HG02610 (cell line): ENCODE measurements at regions not wholly inside any gene's neighbourhood (a gene's known extent, or its start where the extent isn't known, plus 50 kb on each side); places are given as distances from the start of the nearest gene placed in this dataset.

Source experiments
- ATAC-seq: cut with Tn5 transposase; IDR thresholded peaks from one replicate; pipeline ENCODE4 v1.9.1; 2021; ENCODE audit warnings: mild to moderate bottlenecking, moderate library complexity; ENCODE audit not compliant: unreplicated experiment

GRCh38 chr7:136186281-136186680 is 209.1 kb upstream of the MTPN start:
- ATAC-seq = no peak

GRCh38 chr7:136184719-136185118 is 207.6 kb upstream of the MTPN start:
- ATAC-seq = no peak

GRCh38 chr7:136183981-136184380 is 206.8 kb upstream of the MTPN start:
- no peak for ATAC-seq

GRCh38 chr7:136180984-136181383 is 203.8 kb upstream of the MTPN start:
- no peak for ATAC-seq

GRCh38 chr7:136179851-136180721 is 202.9 kb upstream of the MTPN start:
- no peak for ATAC-seq

- peak; percentile 49 for ATAC-seq
Measured at GRCh38 chr7:136179154-136179553, 202.0 kb upstream of the MTPN start.

- no peak for ATAC-seq
Measured at GRCh38 chr7:136174477-136175125, 197.4 kb upstream of the MTPN start.

- ATAC-seq = no peak
Measured at GRCh38 chr7:136173874-136174273, 196.7 kb upstream of the MTPN start.

- no peak for ATAC-seq
Measured at GRCh38 chr7:136171233-136171632, 194.1 kb upstream of the MTPN start.

- no peak for ATAC-seq
Measured at GRCh38 chr7:136168821-136169220, 191.7 kb upstream of the MTPN start.

- no peak for ATAC-seq
Measured at GRCh38 chr7:136167991-136168390, 190.8 kb upstream of the MTPN start.

- ATAC-seq = no peak
Measured at GRCh38 chr7:136166521-136166920, 189.4 kb upstream of the MTPN start.

- ATAC-seq = no peak
Measured at GRCh38 chr7:136163340-136163801, 186.2 kb upstream of the MTPN start.

GRCh38 chr7:136150311-136150710 is 173.2 kb upstream of the MTPN start:
- no peak for ATAC-seq

- ATAC-seq = no peak
Measured at GRCh38 chr7:136148920-136149319, 171.8 kb upstream of the MTPN start.

- no peak for ATAC-seq
Measured at GRCh38 chr7:136146925-136147324, 169.8 kb upstream of the MTPN start.

GRCh38 chr7:136144182-136144581 is 167.0 kb upstream of the MTPN start:
- ATAC-seq = no peak

- ATAC-seq = no peak
Measured at GRCh38 chr7:136143271-136143670, 166.1 kb upstream of the MTPN start.

GRCh38 chr7:136142583-136142982 is 165.4 kb upstream of the MTPN start:
- ATAC-seq = no peak

- no peak for ATAC-seq
Measured at GRCh38 chr7:136140469-136140868, 163.3 kb upstream of the MTPN start.

- no peak for ATAC-seq
Measured at GRCh38 chr7:136139417-136139816, 162.3 kb upstream of the MTPN start.

GRCh38 chr7:136138991-136139390 is 161.8 kb upstream of the MTPN start:
- ATAC-seq = no peak
